ENCODE measurements at regions not wholly inside any gene's neighbourhood (a gene's known extent, or its start where the extent isn't known, plus 50 kb on each side); places are given as distances from the start of the nearest gene placed in this dataset.

DNA sequence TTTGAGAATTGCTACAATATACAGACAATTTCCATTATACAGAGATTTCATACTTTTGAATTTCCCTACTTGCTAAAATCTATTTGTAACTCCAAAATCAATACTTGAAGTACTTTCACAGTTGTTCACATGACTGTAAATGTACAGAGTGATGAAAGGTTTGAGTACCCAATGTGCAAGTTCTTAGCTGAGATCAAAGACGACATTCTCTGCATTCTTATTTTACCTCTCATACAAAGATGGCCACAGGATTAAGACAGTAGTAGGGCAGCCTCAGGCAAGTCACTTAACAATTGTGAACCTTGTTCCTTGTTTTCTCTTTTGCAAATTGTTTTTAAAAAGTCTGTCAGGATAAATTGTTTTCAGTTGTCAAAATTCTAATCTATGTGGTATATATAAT, 255.9 kb upstream of the KITLG start:
- TF ChIP-seq, protein P1, sequence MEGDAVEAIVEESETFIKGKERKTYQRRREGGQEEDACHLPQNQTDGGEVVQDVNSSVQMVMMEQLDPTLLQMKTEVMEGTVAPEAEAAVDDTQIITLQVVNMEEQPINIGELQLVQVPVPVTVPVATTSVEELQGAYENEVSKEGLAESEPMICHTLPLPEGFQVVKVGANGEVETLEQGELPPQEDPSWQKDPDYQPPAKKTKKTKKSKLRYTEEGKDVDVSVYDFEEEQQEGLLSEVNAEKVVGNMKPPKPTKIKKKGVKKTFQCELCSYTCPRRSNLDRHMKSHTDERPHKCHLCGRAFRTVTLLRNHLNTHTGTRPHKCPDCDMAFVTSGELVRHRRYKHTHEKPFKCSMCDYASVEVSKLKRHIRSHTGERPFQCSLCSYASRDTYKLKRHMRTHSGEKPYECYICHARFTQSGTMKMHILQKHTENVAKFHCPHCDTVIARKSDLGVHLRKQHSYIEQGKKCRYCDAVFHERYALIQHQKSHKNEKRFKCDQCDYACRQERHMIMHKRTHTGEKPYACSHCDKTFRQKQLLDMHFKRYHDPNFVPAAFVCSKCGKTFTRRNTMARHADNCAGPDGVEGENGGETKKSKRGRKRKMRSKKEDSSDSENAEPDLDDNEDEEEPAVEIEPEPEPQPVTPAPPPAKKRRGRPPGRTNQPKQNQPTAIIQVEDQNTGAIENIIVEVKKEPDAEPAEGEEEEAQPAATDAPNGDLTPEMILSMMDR (optimal IDR thresholded peaks at IDR 0.05 in 1 of 3, IDR thresholded peaks at IDR 0.05 in 1 of 3, conservative IDR thresholded peaks at IDR 0.05 in 1 of 3; ENCODE audit: extremely low read depth in 1 of 3, insufficient read depth in 2 of 3, low read length in 3 of 3): no peak
- TF ChIP-seq EZH2 (IDR thresholded peaks at IDR 0.05; ENCODE audit: low read length): no peak
